ENCODE measurements at regions not wholly inside any gene's neighbourhood (a gene's known extent, or its start where the extent isn't known, plus 50 kb on each side); places are given as distances from the start of the nearest gene placed in this dataset.

GRCh38 chr10:35716776-35717175 is 74.7 kb upstream of the FZD8 start:
- TF ChIP-seq POLR2A (IDR thresholded peaks at IDR 0.05): no peak
- TF ChIP-seq, protein P1, sequence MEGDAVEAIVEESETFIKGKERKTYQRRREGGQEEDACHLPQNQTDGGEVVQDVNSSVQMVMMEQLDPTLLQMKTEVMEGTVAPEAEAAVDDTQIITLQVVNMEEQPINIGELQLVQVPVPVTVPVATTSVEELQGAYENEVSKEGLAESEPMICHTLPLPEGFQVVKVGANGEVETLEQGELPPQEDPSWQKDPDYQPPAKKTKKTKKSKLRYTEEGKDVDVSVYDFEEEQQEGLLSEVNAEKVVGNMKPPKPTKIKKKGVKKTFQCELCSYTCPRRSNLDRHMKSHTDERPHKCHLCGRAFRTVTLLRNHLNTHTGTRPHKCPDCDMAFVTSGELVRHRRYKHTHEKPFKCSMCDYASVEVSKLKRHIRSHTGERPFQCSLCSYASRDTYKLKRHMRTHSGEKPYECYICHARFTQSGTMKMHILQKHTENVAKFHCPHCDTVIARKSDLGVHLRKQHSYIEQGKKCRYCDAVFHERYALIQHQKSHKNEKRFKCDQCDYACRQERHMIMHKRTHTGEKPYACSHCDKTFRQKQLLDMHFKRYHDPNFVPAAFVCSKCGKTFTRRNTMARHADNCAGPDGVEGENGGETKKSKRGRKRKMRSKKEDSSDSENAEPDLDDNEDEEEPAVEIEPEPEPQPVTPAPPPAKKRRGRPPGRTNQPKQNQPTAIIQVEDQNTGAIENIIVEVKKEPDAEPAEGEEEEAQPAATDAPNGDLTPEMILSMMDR (IDR thresholded peaks at IDR 0.05): no peak
